PC-9 (cell line): ENCODE measurements at regions not wholly inside any gene's neighbourhood (a gene's known extent, or its start where the extent isn't known, plus 50 kb on each side); places are given as distances from the start of the nearest gene placed in this dataset.

Experiments
- EZH2 ChIP-seq: fragments of 200-600 bp; sonication (generic); IDR thresholded peaks from 2 replicates; pipeline ENCODE4 v1.8.0; 2017; ENCODE audit warnings: antibody characterized with exemption, low read depth
- TF ChIP-seq, protein P1 (sequence below): fragments of 200-600 bp; sonication (generic); conservative IDR thresholded peaks from 2 replicates; pipeline ENCODE4 v1.6.1; 2017; ENCODE audit warnings: mixed run types, antibody characterized with exemption, mild to moderate bottlenecking, moderate library complexity

DNA sequence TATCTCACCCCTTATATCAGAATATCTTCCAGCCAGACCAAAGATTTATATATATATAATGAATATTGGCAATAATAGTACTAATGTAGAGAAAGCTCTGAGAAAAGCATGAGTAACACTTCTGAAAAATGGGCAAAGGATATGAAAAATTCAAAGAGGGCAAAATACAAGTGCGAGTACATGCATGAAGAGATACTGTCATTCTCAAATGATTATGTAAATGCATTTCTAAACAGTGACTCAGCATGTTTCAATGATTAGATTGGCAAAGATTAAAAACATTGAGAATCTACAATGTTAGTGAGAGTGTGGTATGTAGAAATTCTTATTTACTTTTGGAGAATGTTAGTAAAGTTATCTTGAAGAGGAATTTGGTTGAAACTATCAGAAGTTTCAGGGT lies 118.3 kb upstream of the NEDD4L start:
- TF ChIP-seq, protein P1, sequence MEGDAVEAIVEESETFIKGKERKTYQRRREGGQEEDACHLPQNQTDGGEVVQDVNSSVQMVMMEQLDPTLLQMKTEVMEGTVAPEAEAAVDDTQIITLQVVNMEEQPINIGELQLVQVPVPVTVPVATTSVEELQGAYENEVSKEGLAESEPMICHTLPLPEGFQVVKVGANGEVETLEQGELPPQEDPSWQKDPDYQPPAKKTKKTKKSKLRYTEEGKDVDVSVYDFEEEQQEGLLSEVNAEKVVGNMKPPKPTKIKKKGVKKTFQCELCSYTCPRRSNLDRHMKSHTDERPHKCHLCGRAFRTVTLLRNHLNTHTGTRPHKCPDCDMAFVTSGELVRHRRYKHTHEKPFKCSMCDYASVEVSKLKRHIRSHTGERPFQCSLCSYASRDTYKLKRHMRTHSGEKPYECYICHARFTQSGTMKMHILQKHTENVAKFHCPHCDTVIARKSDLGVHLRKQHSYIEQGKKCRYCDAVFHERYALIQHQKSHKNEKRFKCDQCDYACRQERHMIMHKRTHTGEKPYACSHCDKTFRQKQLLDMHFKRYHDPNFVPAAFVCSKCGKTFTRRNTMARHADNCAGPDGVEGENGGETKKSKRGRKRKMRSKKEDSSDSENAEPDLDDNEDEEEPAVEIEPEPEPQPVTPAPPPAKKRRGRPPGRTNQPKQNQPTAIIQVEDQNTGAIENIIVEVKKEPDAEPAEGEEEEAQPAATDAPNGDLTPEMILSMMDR, result no peak
- no peak for TF ChIP-seq EZH2
